Activated CD4-positive, alpha-beta T cell treated with anti-CD3 and anti-CD28 coated beads, Interleukin-2, amount 50 U/mL, for 24 hours (primary cell): ENCODE measurements at regions not wholly inside any gene's neighbourhood (a gene's known extent, or its start where the extent isn't known, plus 50 kb on each side); places are given as distances from the start of the nearest gene placed in this dataset.

Experiments
- DNase-seq, 2 donors: peaks; one replicate each; pipeline ENCODE4 v3.0.0-alpha.2; 2020; ENCODE audit warnings: low read depth in 1 of 2, low spot score in 1 of 2

- DNase-seq = no peak
These were observed 335.8 kb downstream of the EPHA7 start for GRCh38 chr6:93083337-93084230.

GRCh38 chr6:93081901-93082300, 337.5 kb downstream of the EPHA7 start:
- DNase-seq = no peak

- no peak for DNase-seq
These were observed 340.3 kb downstream of the EPHA7 start for GRCh38 chr6:93079061-93079460.

GRCh38 chr6:93073811-93074210, 345.5 kb downstream of the EPHA7 start:
- no peak for DNase-seq

- DNase-seq = no peak
These were observed 349.5 kb downstream of the EPHA7 start for GRCh38 chr6:93069856-93070255.

- no peak for DNase-seq
These were observed 359.4 kb downstream of the EPHA7 start for GRCh38 chr6:93059911-93060310.

- DNase-seq = no peak
These were observed 361.8 kb downstream of the EPHA7 start for GRCh38 chr6:93057584-93057983.

GRCh38 chr6:93048381-93048780, 371.0 kb downstream of the EPHA7 start:
- no peak for DNase-seq

- DNase-seq = no peak
These were observed 372.3 kb downstream of the EPHA7 start for GRCh38 chr6:93047033-93047432.

GRCh38 chr6:93045156-93045555, 374.2 kb downstream of the EPHA7 start:
- no peak for DNase-seq

GRCh38 chr6:93040375-93040774, 379.0 kb downstream of the EPHA7 start:
- DNase-seq = no peak

GRCh38 chr6:93036835-93037234, 382.5 kb downstream of the EPHA7 start:
- DNase-seq = no peak

- no peak for DNase-seq
These were observed 383.6 kb downstream of the EPHA7 start for GRCh38 chr6:93035756-93036155.

GRCh38 chr6:93021235-93021915, 398.0 kb downstream of the EPHA7 start:
- no peak for DNase-seq

GRCh38 chr6:93017626-93018025, 401.7 kb downstream of the EPHA7 start:
- DNase-seq = no peak

- no peak for DNase-seq
These were observed 402.1 kb downstream of the EPHA7 start for GRCh38 chr6:93017213-93017612.

- no peak for DNase-seq
These were observed 406.3 kb downstream of the EPHA7 start for GRCh38 chr6:93013054-93013453.

GRCh38 chr6:93008375-93008774, 411.0 kb downstream of the EPHA7 start:
- DNase-seq = no peak

GRCh38 chr6:92989656-92990055, 429.7 kb downstream of the EPHA7 start:
- no peak for DNase-seq

GRCh38 chr6:92979281-92979680, 440.1 kb downstream of the EPHA7 start:
- no peak for DNase-seq

- no peak for DNase-seq
These were observed 442.3 kb downstream of the EPHA7 start for GRCh38 chr6:92977018-92977417.

- no peak for DNase-seq
These were observed 452.0 kb downstream of the EPHA7 start for GRCh38 chr6:92967362-92967761.
